ENCODE measurements at regions not wholly inside any gene's neighbourhood (a gene's known extent, or its start where the extent isn't known, plus 50 kb on each side); places are given as distances from the start of the nearest gene placed in this dataset.
"Not testable (repeated sequence)": the region's sequence is repeated elsewhere in the genome, so short reads cannot be mapped to it uniquely, and the experiment has no call there.

GRCh38 chr7:131925636-131926035, 369.2 kb upstream of the PODXL start:
- TF ChIP-seq CTCF (IDR thresholded peaks at IDR 0.05; ENCODE audit: borderline replicate concordance, extremely low read depth, low read length, poor library complexity, severe bottlenecking) (no peak), EZH2 (IDR thresholded peaks at IDR 0.05; ENCODE audit: borderline replicate concordance, low read depth, low read length, severe bottlenecking) (no peak)
- Histone ChIP-seq H3K36me3 (ENCODE audit: insufficient read depth, low read length) (no peaks in the 10 kb centered on the region), H3K4me3 (ENCODE audit: low read depth in 1 of 2, low read length in 2 of 2) (no peak overlapping the region), H3K79me2 (ENCODE audit: insufficient read depth, low read length) (no peaks in the 10 kb centered on the region), H3K4me2 (ENCODE audit: insufficient read depth, low read length) (no peak overlapping the region), H3K9me3 (ENCODE audit: insufficient read depth, low read length, severe bottlenecking) (no peaks in the 10 kb centered on the region), H3K4me1 (ENCODE audit: insufficient read depth, low read length) (no peaks in the 10 kb centered on the region), H3K27ac (ENCODE audit: low read length) (no peak overlapping the region), H4K20me1 (ENCODE audit: insufficient read depth, low read length) (no peaks in the 10 kb centered on the region), H3K27me3 (ENCODE audit: insufficient read depth, low read length, poor library complexity) (no peaks in the 10 kb centered on the region), H3K9ac (ENCODE audit: low read depth, low read length) (no peak overlapping the region), H2AFZ (ENCODE audit: low read depth, low read length) (no peak overlapping the region)
- ATAC-seq (ENCODE audit: insufficient read depth, low read depth): no peak
- no peak for DNase-seq

DNA sequence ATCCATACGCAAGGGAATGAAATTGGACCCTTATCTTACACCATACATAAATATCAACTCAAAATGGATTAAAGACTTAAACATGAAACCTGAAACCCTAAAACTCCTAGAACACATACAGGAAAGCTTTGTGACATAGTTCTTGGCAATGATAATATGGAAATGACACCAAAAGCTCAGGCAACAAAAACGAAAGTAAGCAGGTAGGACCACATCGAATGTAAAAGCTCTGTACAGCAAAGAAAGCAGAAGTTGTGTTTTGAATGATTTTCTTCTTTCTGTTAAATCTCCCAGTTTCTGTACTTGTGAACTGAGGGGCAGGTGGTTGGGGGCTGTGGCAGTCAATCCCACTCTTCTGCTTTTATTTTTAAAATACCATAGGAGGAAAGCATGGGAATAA, 368.4 kb upstream of the PODXL start:
- Histone ChIP-seq H3K27me3 (ENCODE audit: insufficient read depth, low read length, poor library complexity) (peaks cover 4% of the 10 kb centered on the region), H3K4me1 (ENCODE audit: insufficient read depth, low read length) (no peaks in the 10 kb centered on the region), H4K20me1 (ENCODE audit: insufficient read depth, low read length) (no peaks in the 10 kb centered on the region), H2AFZ (ENCODE audit: low read depth, low read length) (no peak overlapping the region), H3K79me2 (ENCODE audit: insufficient read depth, low read length) (no peaks in the 10 kb centered on the region), H3K9me3 (ENCODE audit: insufficient read depth, low read length, severe bottlenecking) (no peaks in the 10 kb centered on the region), H3K36me3 (ENCODE audit: insufficient read depth, low read length) (no peaks in the 10 kb centered on the region), H3K4me3 (ENCODE audit: low read depth in 1 of 2, low read length in 2 of 2) (no peak overlapping the region), H3K4me2 (ENCODE audit: insufficient read depth, low read length) (no peak overlapping the region), H3K27ac (ENCODE audit: low read length) (no peak overlapping the region), H3K9ac (ENCODE audit: low read depth, low read length) (no peak overlapping the region)
- DNase-seq (no peak), ATAC-seq (ENCODE audit: insufficient read depth, low read depth) (no peak)
- no peak for TF ChIP-seq CTCF (IDR thresholded peaks at IDR 0.05; ENCODE audit: borderline replicate concordance, extremely low read depth, low read length, poor library complexity, severe bottlenecking)
- no peak for TF ChIP-seq EZH2 (IDR thresholded peaks at IDR 0.05; ENCODE audit: borderline replicate concordance, low read depth, low read length, severe bottlenecking)

GRCh38 chr7:131922948-131923347, 366.5 kb upstream of the PODXL start:
- DNase-seq; H3K4me2 ChIP-seq (ENCODE audit: insufficient read depth, low read length); H3K4me1 ChIP-seq (ENCODE audit: insufficient read depth, low read length); H3K27ac ChIP-seq (ENCODE audit: low read length); ATAC-seq (ENCODE audit: insufficient read depth, low read depth); H4K20me1 ChIP-seq (ENCODE audit: insufficient read depth, low read length); H2AFZ ChIP-seq (ENCODE audit: low read depth, low read length); H3K27me3 ChIP-seq (ENCODE audit: insufficient read depth, low read length, poor library complexity); H3K4me3 ChIP-seq (ENCODE audit: low read depth in 1 of 2, low read length in 2 of 2); H3K36me3 ChIP-seq (ENCODE audit: insufficient read depth, low read length); H3K9ac ChIP-seq (ENCODE audit: low read depth, low read length); H3K79me2 ChIP-seq (ENCODE audit: insufficient read depth, low read length); H3K9me3 ChIP-seq (ENCODE audit: insufficient read depth, low read length, severe bottlenecking): not testable (repeated sequence)

DNA sequence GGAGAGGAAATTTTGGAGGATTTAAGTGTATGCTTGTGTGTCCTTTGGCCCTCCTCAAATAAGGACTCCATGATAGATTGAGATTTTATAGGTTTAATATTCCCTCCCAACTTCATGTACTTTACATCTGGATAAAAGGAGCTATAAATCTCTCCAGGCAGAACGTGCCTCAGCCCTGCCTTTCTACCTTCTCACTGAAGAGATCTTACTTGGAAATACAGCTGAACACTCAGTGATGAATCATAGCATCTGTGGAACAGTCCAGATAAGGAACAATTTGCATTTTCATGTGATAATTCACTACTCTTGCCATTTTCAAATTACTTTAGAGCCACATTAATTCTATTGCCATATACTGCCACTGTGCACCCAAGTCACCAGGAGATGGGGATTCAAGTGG, 364.6 kb upstream of the PODXL start:
- ATAC-seq (ENCODE audit: insufficient read depth, low read depth) (no peak), DNase-seq (no peak)
- H3K27ac ChIP-seq (ENCODE audit: low read length): no peak overlapping the region
- H3K4me3 ChIP-seq (ENCODE audit: low read depth in 1 of 2, low read length in 2 of 2): no peak overlapping the region
- no peaks in the 10 kb centered on the region for H4K20me1 ChIP-seq (ENCODE audit: insufficient read depth, low read length)
- peaks cover 5% of the 10 kb centered on the region for H3K27me3 ChIP-seq (ENCODE audit: insufficient read depth, low read length, poor library complexity)
- no peaks in the 10 kb centered on the region for H3K9me3 ChIP-seq (ENCODE audit: insufficient read depth, low read length, severe bottlenecking)
- no peak overlapping the region for H2AFZ ChIP-seq (ENCODE audit: low read depth, low read length)
- TF ChIP-seq CTCF (IDR thresholded peaks at IDR 0.05; ENCODE audit: borderline replicate concordance, extremely low read depth, low read length, poor library complexity, severe bottlenecking) (no peak), EZH2 (IDR thresholded peaks at IDR 0.05; ENCODE audit: borderline replicate concordance, low read depth, low read length, severe bottlenecking) (no peak)
- no peaks in the 10 kb centered on the region for H3K36me3 ChIP-seq (ENCODE audit: insufficient read depth, low read length)
- no peak overlapping the region for H3K4me2 ChIP-seq (ENCODE audit: insufficient read depth, low read length)
- H3K9ac ChIP-seq (ENCODE audit: low read depth, low read length): no peak overlapping the region
- H3K79me2 ChIP-seq (ENCODE audit: insufficient read depth, low read length): no peaks in the 10 kb centered on the region
- H3K4me1 ChIP-seq (ENCODE audit: insufficient read depth, low read length): no peaks in the 10 kb centered on the region
